Liver (tissue), 8 donors: ENCODE measurements at regions not wholly inside any gene's neighbourhood (a gene's known extent, or its start where the extent isn't known, plus 50 kb on each side); places are given as distances from the start of the nearest gene placed in this dataset.

Experiments
- DNase-seq: peaks from one replicate; pipeline ENCODE4 v3.0.0-alpha.2; 2017; ENCODE audit warnings: low spot score
- H3K27ac ChIP-seq, 2 donors: one replicate each; pipeline ENCODE4 v1.7.0; 2013; ENCODE audit warnings: inconsistent platforms in 2 of 2, low read length in 2 of 2, control low read depth in 1 of 2, low read depth in 1 of 2, mild to moderate bottlenecking in 1 of 2
- H3K27me3 ChIP-seq, 4 donors: one replicate each; pipeline versions ENCODE4 v1.6.1 to v1.7.0; 2013; ENCODE audit warnings: low read length in 3 of 4, inconsistent platforms in 1 of 4, mild to moderate bottlenecking in 1 of 4, moderate library complexity in 1 of 4; ENCODE audit not compliant: control insufficient read depth in 4 of 4, insufficient read depth in 4 of 4
- H3K36me3 ChIP-seq, 4 donors: one replicate each; pipeline versions ENCODE4 v1.6.1 to v1.7.0; 2013; ENCODE audit warnings: low read length in 3 of 4, mild to moderate bottlenecking in 3 of 4, low read depth in 1 of 4, moderate library complexity in 1 of 4; ENCODE audit not compliant: control insufficient read depth in 4 of 4, insufficient read depth in 3 of 4
- H3K4me1 ChIP-seq, 4 donors: one replicate each; pipeline versions ENCODE4 v1.6.1 to v1.7.0; 2013; ENCODE audit warnings: low read length in 3 of 4, mild to moderate bottlenecking in 3 of 4, moderate library complexity in 1 of 4; ENCODE audit not compliant: control insufficient read depth in 4 of 4, insufficient read depth in 4 of 4
- H3K4me3 ChIP-seq, 3 donors: one replicate each; pipeline versions ENCODE4 v1.6.1 to v1.7.0; 2013; ENCODE audit warnings: low read length in 3 of 3, control low read depth in 1 of 3, low read depth in 1 of 3, mild to moderate bottlenecking in 1 of 3
- H3K9ac ChIP-seq, 2 donors: one replicate each; pipeline ENCODE4 v1.7.0; 2013; ENCODE audit warnings: low read length in 2 of 2, mild to moderate bottlenecking in 2 of 2, moderate library complexity in 2 of 2, control low read depth in 1 of 2, low read depth in 1 of 2
- H3K9me3 ChIP-seq, 4 donors: one replicate each; pipeline versions ENCODE4 v1.6.1 to v1.7.0; 2013; ENCODE audit warnings: low read length in 3 of 4; ENCODE audit not compliant: control insufficient read depth in 4 of 4
- EGR1 ChIP-seq, 2 donors: IDR thresholded peaks; 2 replicates each; pipeline ENCODE4 v1.6.1; 2016 to 2018; ENCODE audit warnings: antibody characterized with exemption in 2 of 2, low read depth in 2 of 2
- FOXA1 ChIP-seq: IDR thresholded peaks from 2 replicates; pipeline ENCODE4 v1.6.1; 2016; ENCODE audit warnings: antibody characterized with exemption
- FOXA2 ChIP-seq: IDR thresholded peaks from 2 replicates; pipeline ENCODE4 v1.6.1; 2016; ENCODE audit warnings: antibody characterized with exemption
- HNF4A ChIP-seq, 2 donors: conservative IDR thresholded peaks; 2 replicates each; pipeline ENCODE4 v1.6.1; 2016; ENCODE audit warnings: antibody characterized with exemption in 2 of 2, mild to moderate bottlenecking in 2 of 2
- HNF4G ChIP-seq: IDR thresholded peaks from 2 replicates; pipeline ENCODE4 v1.6.1; 2016; ENCODE audit warnings: antibody characterized with exemption
- JUND ChIP-seq, 2 donors: IDR thresholded peaks; 2 replicates each; pipeline ENCODE4 v1.6.1; 2016; ENCODE audit warnings: antibody characterized with exemption in 2 of 2
- NR2F2 ChIP-seq: IDR thresholded peaks from 2 replicates; pipeline ENCODE4 v1.6.1; 2016; ENCODE audit warnings: antibody characterized with exemption
- RAD21 ChIP-seq, 2 donors: IDR thresholded peaks; 2 replicates each; pipeline ENCODE4 v1.6.1; 2016; ENCODE audit warnings: antibody characterized with exemption in 2 of 2, mild to moderate bottlenecking in 2 of 2
- RXRA ChIP-seq, 2 donors: IDR thresholded peaks; 2 replicates each; pipeline ENCODE4 v1.6.1; 2017 to 2018; ENCODE audit warnings: antibody characterized with exemption in 2 of 2, mild to moderate bottlenecking in 1 of 2
- TAF1 ChIP-seq: conservative IDR thresholded peaks from 2 replicates; pipeline ENCODE4 v1.6.1; 2016; ENCODE audit warnings: antibody characterized with exemption, mild to moderate bottlenecking
- YY1 ChIP-seq: IDR thresholded peaks from 2 replicates; pipeline ENCODE4 v1.6.1; 2016; ENCODE audit warnings: antibody characterized with exemption, mild to moderate bottlenecking
- WGBS: extraction: QIAGEN DNeasy Blood & Tissue Kit; methylation state at CpG from one replicate; pipeline ENCODE4 v1.1.7; 2013; 5-methylcytosine and 5-hydroxymethylcytosine counted together
- TF ChIP-seq, protein P1 (sequence below): IDR thresholded peaks from 2 replicates; pipeline ENCODE4 v1.6.1; 2016; ENCODE audit warnings: antibody characterized with exemption
- TF ChIP-seq, protein P2 (sequence below): fragments of 150-350 bp; IDR thresholded peaks from 2 replicates; pipeline ENCODE4 v1.5.1; 2017; ENCODE audit warnings: improper control_type of control experiment, low read depth, low read length; ENCODE audit not compliant: missing input control
- TF ChIP-seq, protein P3 (sequence below): IDR thresholded peaks from 2 replicates; pipeline ENCODE4 v1.6.1; 2016; ENCODE audit warnings: antibody characterized with exemption
- TF ChIP-seq, protein P4 (sequence below): IDR thresholded peaks from 2 replicates; pipeline ENCODE4 v1.6.1; 2016; ENCODE audit warnings: antibody characterized with exemption
- donor health status: healthy.
- donor health status: healthy.
- donor health status: healthy.
- donor health status: healthy.
- donor health status: healthy.

DNA sequence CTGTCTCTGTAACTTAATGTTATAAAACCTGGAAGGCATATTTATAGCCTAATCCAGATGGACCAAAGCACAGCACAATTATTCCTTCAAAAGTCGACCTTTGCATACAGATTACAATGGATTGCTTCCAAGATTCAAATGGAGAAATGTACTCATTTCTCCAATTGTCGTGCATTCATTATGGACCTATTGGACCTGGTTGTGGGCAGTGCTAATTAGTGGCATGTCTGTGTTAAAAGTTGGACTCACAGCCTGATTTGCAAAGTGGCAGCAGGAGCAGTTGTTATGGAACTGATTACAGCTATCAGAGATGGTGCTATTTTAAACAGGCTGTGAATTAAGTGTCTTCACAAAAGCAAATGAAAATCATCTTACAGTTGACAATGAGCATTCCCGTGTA lies 1529.3 kb upstream of the SLC10A2 start:
- Histone ChIP-seq H3K4me1 (no peaks in the 10 kb centered on the region), H3K27me3 (peaks cover 0 to 7% (median 0%) of the 10 kb centered on the region in 4 donors), H3K9ac (no peak overlapping the region), H3K36me3 (no peaks in the 10 kb centered on the region), H3K4me3 (no peak overlapping the region), H3K9me3 (no peaks in the 10 kb centered on the region), H3K27ac (no peak overlapping the region)
- DNase-seq: no peak
- 37% methylated on average over 3 of the region's 3 CpGs for WGBS
- TF ChIP-seq HNF4A (conservative IDR thresholded peaks at IDR 0.05) (no peak), YY1 (no peak), TAF1 (no peak), HNF4G (no peak), JUND (IDR thresholded peaks at IDR 0.05) (no peak), FOXA1 (no peak), FOXA2 (no peak), RAD21 (IDR thresholded peaks at IDR 0.05) (no peak)
- TF ChIP-seq, protein P1, sequence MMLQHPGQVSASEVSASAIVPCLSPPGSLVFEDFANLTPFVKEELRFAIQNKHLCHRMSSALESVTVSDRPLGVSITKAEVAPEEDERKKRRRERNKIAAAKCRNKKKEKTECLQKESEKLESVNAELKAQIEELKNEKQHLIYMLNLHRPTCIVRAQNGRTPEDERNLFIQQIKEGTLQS: no peak
- TF ChIP-seq, protein P2, sequence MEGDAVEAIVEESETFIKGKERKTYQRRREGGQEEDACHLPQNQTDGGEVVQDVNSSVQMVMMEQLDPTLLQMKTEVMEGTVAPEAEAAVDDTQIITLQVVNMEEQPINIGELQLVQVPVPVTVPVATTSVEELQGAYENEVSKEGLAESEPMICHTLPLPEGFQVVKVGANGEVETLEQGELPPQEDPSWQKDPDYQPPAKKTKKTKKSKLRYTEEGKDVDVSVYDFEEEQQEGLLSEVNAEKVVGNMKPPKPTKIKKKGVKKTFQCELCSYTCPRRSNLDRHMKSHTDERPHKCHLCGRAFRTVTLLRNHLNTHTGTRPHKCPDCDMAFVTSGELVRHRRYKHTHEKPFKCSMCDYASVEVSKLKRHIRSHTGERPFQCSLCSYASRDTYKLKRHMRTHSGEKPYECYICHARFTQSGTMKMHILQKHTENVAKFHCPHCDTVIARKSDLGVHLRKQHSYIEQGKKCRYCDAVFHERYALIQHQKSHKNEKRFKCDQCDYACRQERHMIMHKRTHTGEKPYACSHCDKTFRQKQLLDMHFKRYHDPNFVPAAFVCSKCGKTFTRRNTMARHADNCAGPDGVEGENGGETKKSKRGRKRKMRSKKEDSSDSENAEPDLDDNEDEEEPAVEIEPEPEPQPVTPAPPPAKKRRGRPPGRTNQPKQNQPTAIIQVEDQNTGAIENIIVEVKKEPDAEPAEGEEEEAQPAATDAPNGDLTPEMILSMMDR: no peak
- TF ChIP-seq, protein P3, sequence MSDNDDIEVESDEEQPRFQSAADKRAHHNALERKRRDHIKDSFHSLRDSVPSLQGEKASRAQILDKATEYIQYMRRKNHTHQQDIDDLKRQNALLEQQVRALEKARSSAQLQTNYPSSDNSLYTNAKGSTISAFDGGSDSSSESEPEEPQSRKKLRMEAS: no peak

DNA sequence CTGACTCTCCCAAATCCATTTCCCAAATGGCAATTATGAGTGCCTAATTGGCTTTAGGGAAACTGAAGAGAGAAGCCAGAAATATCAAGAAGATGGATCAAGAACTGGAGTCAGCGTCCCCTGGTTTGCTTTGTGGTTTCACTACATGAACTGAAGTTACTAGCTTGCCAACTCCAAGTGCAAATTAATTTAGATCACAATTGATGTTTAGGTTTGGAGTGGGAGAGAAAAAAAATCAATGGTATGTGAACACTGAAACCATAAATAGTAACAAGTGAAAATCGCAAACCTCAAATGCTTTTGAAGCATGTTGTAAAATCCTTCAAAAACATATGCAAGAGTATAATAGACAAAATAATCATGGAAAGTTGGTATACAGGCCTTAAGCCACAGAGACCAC lies 1528.6 kb upstream of the SLC10A2 start:
- TF ChIP-seq, protein P2: no peak
- TF ChIP-seq, protein P4, sequence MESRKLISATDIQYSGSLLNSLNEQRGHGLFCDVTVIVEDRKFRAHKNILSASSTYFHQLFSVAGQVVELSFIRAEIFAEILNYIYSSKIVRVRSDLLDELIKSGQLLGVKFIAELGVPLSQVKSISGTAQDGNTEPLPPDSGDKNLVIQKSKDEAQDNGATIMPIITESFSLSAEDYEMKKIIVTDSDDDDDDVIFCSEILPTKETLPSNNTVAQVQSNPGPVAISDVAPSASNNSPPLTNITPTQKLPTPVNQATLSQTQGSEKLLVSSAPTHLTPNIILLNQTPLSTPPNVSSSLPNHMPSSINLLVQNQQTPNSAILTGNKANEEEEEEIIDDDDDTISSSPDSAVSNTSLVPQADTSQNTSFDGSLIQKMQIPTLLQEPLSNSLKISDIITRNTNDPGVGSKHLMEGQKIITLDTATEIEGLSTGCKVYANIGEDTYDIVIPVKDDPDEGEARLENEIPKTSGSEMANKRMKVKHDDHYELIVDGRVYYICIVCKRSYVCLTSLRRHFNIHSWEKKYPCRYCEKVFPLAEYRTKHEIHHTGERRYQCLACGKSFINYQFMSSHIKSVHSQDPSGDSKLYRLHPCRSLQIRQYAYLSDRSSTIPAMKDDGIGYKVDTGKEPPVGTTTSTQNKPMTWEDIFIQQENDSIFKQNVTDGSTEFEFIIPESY: no peak
- TF ChIP-seq, protein P3: no peak
- TF ChIP-seq EGR1 (IDR thresholded peaks at IDR 0.05; ENCODE audit: low read depth in 2 of 2) (no peak), YY1 (no peak), HNF4G (no peak), TAF1 (no peak), HNF4A (conservative IDR thresholded peaks at IDR 0.05) (no peak), RXRA (IDR thresholded peaks at IDR 0.05) (no peak), NR2F2 (no peak)
- DNase-seq: no peak
- Histone ChIP-seq H3K9me3 (no peaks in the 10 kb centered on the region), H3K27ac (no peak overlapping the region), H3K4me3 (no peak overlapping the region), H3K4me1 (no peaks in the 10 kb centered on the region), H3K9ac (no peak overlapping the region), H3K36me3 (no peaks in the 10 kb centered on the region), H3K27me3 (peaks cover 0 to 7% (median 0%) of the 10 kb centered on the region in 4 donors)
- 76% methylated on average over 2 of the region's 2 CpGs for WGBS
